GM18858 (cell line): ENCODE measurements at regions not wholly inside any gene's neighbourhood (a gene's known extent, or its start where the extent isn't known, plus 50 kb on each side); places are given as distances from the start of the nearest gene placed in this dataset.

Experiments
- ATAC-seq: cut with Tn5 transposase; IDR thresholded peaks from one replicate; pipeline ENCODE4 v1.9.1; 2021; ENCODE audit not compliant: unreplicated experiment

DNA sequence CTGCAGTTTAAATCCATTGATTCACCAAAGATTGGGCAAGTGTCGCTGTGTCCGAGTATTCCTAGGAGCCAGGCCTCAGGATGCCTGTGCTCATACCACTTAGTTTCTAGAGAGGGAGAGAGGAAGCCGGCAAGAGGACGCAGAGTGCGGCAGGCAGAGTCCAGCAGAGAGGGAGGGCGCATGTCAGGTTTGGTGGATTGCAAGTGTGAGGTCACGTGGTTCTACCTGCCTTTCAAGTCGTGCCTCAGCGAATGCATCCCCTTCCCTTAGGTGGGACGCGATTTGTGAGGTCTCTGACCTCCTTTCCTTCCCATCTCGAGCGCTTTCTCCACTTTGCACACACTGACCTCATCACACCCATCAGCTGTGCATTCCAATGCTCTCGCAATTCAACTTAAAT lies 188.1 kb downstream of the TMEM18 start:
- no peak for ATAC-seq

- no peak for ATAC-seq
These were observed 189.8 kb downstream of the TMEM18 start for GRCh38 chr2:487186-488079.

GRCh38 chr2:486371-486770 lies 190.8 kb downstream of the TMEM18 start:
- no peak for ATAC-seq

DNA sequence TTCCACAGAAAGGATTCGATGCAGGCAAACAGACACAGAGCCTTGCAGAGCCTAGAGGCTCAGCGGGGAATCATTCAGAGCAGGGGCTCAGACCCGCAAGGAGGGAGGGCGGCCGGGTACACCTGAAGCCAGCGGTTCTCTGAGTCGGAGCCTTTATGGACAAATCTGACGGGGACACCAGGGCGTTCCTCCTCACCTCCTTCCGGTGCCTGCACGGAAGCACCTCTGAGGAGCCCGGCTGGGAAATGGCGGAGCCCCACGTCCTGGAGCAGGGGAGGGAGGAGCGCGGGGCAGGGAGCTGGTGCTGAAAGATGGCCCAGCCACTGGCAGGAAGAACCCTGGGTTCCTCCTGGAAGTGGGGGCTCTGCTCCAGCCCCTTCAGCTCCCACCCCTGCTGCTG lies 193.5 kb upstream of the ALKAL2 start:
- no peak for ATAC-seq

- ATAC-seq, result no peak
These were observed 191.7 kb upstream of the ALKAL2 start for GRCh38 chr2:479490-480176.

- no peak for ATAC-seq
These were observed 191.1 kb upstream of the ALKAL2 start for GRCh38 chr2:479031-479430.

- no peak for ATAC-seq
These were observed 183.7 kb upstream of the ALKAL2 start for GRCh38 chr2:471560-471959.

- ATAC-seq, result no peak
These were observed 181.6 kb upstream of the ALKAL2 start for GRCh38 chr2:469514-469913.

GRCh38 chr2:468648-469336 lies 180.9 kb upstream of the ALKAL2 start:
- no peak for ATAC-seq

GRCh38 chr2:467892-468647 lies 180.2 kb upstream of the ALKAL2 start:
- ATAC-seq, result no peak

DNA sequence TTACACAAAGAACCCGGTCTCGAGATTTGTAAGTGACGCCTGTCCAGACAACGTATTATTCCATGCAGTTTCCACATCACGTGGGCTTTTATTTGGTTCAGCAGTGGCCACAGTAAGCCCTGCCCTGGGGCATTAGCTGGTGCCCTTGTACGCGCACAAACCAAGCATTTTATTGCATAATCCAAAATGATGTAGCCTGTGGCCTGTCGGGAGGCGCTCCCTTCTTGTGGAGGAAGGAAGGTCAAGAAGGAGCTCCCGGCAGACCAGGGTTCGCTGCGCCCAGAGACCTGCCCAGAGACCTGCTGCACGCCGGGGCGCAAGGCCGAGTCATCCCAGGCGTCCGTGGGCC lies 179.6 kb upstream of the ALKAL2 start:
- no peak for ATAC-seq

DNA sequence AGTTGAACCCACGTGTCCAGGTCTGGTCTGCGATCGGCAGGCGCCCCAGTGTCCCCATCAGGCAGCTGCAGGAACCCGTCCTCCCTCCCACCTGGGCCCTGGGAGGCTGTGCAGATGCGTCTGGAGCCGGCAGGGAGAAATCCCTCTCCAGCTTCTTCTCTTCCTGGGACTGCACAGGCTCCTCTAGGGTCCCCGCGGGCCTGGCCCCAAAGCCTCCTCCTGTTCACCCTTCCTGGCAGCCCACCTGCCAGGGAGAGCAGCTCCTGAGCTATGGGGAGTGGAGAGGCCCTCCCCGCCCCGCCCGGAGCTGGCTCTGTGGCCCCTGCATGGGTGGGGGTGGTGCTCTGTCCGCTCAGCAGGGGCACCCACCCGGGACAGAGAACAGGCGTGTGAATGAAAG lies 179.2 kb upstream of the ALKAL2 start:
- no peak for ATAC-seq

DNA sequence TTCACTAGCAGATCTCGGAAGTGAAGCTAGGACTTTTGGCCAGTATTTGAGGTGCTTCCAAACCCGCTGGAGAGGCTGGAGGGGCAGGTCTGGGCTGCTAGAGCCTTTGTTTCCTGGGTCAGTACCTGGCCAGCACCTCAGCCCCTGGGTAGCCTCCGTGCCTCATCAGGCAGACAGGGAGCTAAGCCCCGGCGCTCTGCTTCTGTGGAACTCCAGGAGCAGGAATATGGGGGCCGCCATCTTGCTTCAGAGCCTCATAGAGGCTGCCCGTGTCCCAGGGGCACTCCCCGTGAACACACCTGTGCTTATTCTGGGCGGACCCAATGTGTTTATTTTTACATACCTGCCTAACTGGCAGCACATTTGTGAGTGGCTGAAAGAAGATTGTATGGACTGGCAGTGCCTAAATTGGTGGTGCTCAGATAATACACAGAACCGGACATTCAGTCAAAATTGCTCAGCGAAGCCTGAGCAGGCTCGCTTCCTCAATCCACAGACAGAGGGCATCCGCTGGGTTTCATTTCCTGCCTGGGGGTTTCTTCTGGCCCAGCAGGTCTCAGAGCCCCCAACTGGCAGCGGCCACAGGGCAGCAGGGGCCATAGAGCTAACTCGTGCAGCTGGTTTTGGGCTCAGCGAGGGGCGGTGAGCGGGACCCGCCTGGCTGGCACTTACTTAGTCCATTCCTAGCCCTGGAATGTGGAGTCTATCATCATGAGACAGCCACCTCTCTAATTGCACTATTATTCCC lies 176.8 kb upstream of the ALKAL2 start:
- no peak for ATAC-seq

DNA sequence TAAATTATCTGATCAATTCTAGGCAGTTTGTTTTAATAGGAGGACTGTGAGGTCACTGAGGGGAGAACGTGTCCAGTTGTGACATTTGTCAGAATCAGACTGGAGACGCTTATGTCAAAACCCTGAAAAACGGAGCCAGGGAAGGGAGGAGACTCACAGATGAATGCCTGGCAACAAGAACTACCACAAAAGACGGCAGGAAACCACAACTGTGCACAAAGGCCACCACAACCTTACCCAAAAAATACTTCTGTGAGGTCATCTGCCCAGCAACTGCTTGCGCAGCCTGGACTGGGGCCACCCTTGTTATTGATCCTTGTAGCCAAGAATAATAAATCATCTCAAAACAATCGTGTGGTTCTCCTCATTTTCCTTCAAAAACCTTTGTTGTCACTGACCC lies 173.0 kb upstream of the ALKAL2 start:
- ATAC-seq, result no peak

DNA sequence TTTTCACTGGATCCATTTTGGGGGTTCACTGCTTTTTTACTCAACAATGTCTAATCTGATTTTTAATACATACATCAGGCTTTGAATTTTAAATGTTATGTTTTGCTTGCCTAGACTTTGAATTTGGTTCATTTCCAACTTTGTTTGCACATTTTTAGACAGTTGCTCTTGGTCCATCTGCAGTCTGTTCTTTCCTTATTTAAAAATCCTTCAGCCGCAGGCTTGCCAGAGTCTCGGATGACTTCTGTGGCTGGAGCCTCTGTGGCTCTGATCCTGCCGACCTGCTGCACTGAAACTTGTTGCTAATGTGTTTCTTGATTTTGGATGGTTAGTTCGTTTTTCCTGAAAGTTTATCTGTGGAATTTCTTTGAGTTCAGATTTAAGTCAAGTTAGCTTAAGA lies 172.0 kb upstream of the ALKAL2 start:
- ATAC-seq, result no peak

- no peak for ATAC-seq
These were observed 170.5 kb upstream of the ALKAL2 start for GRCh38 chr2:458425-458815.

GRCh38 chr2:457792-458424 lies 170.0 kb upstream of the ALKAL2 start:
- no peak for ATAC-seq

DNA sequence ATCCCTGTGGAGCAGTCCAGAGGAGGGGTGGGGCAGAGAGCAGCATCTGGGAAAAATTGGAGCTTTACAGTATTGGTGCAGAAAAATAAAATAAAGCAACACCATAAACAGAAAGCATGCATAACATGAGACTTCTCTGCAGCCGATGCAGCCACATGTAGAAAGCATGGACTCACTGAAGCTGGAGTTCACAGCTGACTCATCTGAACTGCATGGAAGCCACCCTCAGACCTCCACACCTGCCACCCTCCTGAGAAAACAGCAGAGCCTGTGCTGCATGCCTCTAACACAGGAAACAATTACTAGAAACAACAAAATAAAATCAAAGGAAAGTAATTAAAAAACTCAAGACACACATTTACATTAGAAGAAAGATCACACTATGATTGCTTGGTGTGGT lies 169.4 kb upstream of the ALKAL2 start:
- no peak for ATAC-seq

GRCh38 chr2:455913-456312 lies 168.0 kb upstream of the ALKAL2 start:
- no peak for ATAC-seq
